HG03521 (cell line): ENCODE measurements at regions not wholly inside any gene's neighbourhood (a gene's known extent, or its start where the extent isn't known, plus 50 kb on each side); places are given as distances from the start of the nearest gene placed in this dataset.
"Not testable (repeated sequence)": the region's sequence is repeated elsewhere in the genome, so short reads cannot be mapped to it uniquely, and the experiment has no call there.

ENCODE experiments used
- ATAC-seq: cut with Tn5 transposase; IDR thresholded peaks from one replicate; pipeline ENCODE4 v1.9.1; 2021; ENCODE audit warnings: mild to moderate bottlenecking, moderate library complexity; ENCODE audit not compliant: unreplicated experiment

- no peak for ATAC-seq
Measured at GRCh38 chr3:66629150-66629981, 128.5 kb upstream of the LRIG1 start.

- no peak for ATAC-seq
Measured at GRCh38 chr3:66629982-66630368, 129.2 kb upstream of the LRIG1 start.

DNA sequence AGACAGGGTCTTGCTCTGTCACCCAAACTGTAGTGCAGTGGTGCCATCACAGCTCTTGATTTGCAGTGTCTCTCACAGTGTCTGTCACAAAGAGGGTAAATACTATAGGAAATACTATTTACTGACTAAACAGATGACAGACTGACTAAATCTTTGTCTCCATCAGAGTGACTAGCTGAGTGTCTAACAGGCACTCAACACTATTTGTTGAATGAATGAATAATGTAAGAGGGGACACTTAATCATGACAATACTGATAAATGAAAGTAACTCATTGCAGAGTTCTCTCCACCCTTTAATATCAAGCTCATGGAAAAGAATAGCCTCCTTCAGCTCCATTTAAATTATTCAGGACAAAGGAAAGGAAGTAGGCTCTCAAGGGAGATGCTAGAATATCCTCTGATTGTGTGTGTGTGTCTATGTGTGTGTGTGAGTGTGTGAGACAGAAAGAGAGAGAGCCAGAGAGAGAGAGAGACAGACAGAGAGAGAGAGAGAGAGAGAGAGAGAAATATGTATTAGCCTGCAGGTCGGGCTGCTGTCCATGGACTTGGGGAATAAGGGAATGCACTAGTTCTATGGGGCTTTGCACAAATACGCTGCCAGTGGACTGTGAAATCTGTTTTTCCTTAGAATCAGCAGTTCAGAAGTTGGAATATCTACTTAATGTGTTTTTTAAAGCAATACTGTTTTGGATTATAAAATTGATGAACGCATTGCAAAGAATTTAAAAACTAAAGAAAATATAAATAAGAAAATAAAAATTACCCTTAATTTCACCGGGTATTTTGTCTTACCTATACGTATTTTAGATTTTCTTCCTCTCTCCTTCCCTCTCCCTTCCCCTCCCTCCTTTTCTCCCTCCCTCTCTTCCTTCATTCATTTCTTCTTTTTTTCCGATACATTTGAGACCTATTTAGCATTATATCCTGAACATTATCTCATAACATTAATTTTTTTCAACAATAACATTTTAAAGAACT is 132.9 kb upstream of the LRIG1 start:
- ATAC-seq = no peak

DNA sequence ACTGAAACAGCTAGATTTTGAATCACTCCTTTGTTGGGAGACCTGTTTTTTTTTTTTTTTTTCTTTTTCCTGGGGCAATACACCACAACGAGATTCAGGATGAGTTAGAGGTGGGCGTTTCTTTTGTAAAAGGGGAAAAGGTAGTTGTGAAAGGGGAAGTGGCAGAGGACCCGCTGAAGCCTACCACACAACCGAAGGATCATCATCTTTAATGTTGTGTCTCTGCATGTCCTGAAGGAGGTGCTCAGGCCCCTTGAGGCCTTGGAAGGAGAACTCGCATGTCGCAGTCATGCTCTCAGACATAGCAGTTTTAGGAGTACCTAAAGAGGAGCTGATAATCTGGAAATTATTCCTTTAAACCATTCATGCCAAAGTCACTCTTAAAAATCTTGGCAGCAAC is 137.9 kb upstream of the LRIG1 start:
- ATAC-seq = no peak

DNA sequence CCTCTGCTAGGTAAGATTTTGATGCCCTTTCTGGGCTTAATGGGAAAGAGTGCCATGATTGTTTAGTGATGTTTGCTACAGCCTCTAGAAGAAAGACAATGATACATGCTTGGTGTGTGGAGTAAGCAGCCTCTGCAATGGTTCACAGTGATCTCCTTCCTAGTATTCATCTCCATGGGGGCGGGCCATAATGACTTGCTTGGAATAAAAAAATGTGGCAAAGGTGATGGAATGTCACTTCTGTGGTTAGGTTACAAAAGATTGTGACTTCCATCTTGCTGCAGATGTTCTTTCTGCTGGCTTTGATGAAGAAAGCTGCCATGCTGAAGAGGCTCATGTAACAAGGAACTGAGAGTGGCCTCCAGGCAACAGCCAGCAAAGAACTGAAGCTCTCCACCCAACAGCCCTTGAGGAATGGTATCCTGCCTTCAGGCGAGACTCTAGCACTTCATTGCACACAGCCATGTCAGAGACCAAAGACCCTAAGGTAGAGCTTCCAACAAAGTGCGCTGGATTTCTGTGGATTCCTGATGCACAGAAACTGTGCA is 139.1 kb upstream of the LRIG1 start:
- ATAC-seq = no peak

GRCh38 chr3:66642019-66642418 is 141.2 kb upstream of the LRIG1 start:
- ATAC-seq = no peak

- no peak for ATAC-seq
Measured at GRCh38 chr3:66642484-66642883, 141.7 kb upstream of the LRIG1 start.

- no peak for ATAC-seq
Measured at GRCh38 chr3:66644549-66644948, 143.7 kb upstream of the LRIG1 start.

GRCh38 chr3:66648975-66649374 is 148.2 kb upstream of the LRIG1 start:
- no peak for ATAC-seq

GRCh38 chr3:66651520-66651919 is 150.7 kb upstream of the LRIG1 start:
- not testable (repeated sequence) for ATAC-seq

DNA sequence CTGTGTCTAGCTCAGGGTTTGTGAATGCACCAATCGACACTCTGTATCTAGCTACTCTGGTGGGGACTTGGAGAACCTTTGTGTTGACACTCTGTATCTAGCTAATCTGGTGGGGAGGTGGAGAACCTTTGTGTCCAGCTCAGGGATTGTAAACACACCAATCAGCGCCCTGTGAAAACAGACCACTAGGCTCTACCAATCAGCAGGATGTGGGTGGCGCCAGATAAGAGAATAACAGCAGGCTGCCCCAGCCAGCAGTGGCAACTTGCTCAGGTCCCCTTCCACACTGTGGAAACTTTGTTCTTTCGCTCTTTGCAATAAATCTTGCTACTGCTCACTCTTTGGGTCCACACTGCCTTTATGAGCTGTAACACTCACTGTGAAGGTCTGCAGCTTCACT is 151.3 kb upstream of the LRIG1 start:
- ATAC-seq = not testable (repeated sequence)

DNA sequence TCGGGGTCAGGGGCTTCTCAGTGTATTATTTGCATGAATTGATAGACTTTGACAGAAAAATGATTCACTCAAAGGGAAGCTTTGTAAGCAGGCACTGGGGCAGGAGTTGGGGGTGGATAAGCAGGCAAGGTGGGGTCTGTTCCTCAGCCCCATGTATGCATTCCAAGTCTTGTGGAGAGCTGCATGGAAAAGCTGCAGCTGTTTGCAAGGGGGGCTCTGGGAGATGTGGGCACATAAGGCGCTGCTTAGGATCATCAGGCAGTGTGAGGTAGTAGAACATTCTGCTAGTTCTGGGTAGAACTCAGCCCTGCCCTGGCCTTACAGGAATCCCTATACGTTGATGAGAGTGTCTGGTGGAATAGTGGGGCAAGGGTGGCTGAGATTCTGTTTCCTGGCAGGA is 154.2 kb upstream of the LRIG1 start:
- no peak for ATAC-seq

GRCh38 chr3:66655671-66656070 is 154.8 kb upstream of the LRIG1 start:
- no peak for ATAC-seq

DNA sequence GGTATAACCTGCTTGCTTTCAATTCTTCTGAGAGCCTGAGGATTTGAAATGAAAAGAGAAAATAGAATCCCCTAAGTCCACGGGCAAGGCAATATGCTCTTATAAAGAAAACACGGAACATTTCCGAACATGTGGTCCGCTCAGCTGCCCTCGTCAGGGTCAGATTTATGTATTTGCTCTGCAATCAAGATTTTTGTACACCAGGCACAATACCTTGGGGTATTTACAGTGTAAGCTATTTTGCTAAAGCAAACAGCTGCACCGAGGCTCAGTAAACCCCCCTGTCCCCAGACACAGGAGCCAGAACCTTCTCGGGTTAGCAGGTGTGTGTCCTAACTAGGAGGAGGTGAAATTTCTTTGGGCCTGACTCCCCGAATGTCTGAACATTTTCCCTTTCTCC is 155.8 kb upstream of the LRIG1 start:
- no peak for ATAC-seq

- ATAC-seq = no peak
Measured at GRCh38 chr3:66659056-66659455, 158.2 kb upstream of the LRIG1 start.

- ATAC-seq = no peak
Measured at GRCh38 chr3:66661628-66662027, 160.8 kb upstream of the LRIG1 start.

DNA sequence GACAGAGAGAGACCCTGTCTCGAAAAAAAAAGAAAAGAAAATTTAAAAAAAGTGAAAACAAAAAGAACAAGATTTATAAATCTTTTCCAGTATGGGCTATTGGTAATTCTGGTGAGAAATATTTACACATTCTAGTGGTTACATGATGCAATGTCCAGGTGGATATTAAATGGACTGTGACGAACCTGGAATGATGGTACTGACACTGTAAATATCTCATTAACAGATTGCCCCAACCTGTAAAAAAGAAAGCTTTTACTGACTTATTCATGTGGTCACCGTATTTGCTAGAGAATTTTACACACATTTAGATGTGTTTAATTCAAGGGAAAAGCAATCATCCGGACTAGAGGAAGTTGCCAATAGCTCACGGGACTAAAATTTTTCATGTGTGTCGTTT is 162.1 kb upstream of the LRIG1 start:
- no peak for ATAC-seq

- no peak for ATAC-seq
Measured at GRCh38 chr3:66665021-66665695, 164.3 kb upstream of the LRIG1 start.

GRCh38 chr3:66666362-66666761 is 165.5 kb upstream of the LRIG1 start:
- no peak for ATAC-seq

DNA sequence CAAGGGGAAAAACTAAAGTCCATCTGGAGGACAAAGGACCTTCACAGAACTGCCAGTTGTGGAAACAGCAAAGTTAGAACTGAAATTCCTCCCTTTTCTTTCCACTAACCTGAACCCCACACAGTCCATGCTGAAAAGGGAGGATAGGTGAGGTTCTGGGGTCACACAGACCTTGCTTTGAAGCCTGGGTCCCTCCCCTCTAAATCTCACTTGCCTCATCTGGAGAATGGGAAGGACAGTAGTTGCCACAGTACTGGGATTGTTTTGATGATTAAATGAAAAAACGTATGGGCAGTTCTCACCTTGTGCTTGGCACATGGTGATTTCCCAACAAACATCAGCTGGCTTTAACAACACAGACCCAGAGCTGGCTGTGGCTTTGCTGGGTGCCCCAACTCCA is 166.4 kb upstream of the LRIG1 start:
- no peak for ATAC-seq

- ATAC-seq = no peak
Measured at GRCh38 chr3:66671291-66671690, 170.5 kb upstream of the LRIG1 start.
